ENCODE measurements at regions not wholly inside any gene's neighbourhood (a gene's known extent, or its start where the extent isn't known, plus 50 kb on each side); places are given as distances from the start of the nearest gene placed in this dataset.

DNA sequence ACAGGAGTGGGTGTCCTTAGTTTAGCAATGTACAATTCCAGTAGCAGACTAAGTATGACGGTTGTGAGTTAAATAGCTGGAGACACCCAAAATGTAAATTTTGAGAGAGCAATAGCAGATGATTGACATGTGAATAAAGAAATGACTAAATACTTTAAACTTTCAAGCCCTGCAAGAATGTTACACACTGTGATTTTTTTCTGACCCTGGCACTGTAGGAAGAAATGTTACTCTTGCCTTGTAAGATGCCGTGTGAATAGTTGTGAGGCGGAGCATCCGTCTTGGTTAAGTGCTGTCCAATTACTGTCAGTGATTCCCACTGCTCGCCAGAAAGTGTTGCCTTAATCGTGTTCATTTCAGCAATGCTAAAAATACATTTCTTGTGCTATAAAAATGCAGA lies 1248.1 kb downstream of the RAPGEF2 start:
- no peak overlapping the region for H3K4me2 ChIP-seq (ENCODE audit: control insufficient read depth, extremely low read depth, insufficient read depth, low read depth, low read length)
- H2AFZ ChIP-seq (ENCODE audit: control insufficient read depth, low read length) = no peak overlapping the region
- no peak overlapping the region for H3K4me3 ChIP-seq (ENCODE audit: control insufficient read depth in 2 of 3, extremely low read depth in 1 of 3, insufficient read depth in 2 of 3, low read depth in 1 of 3, low read length in 3 of 3)
- no peaks in the 10 kb centered on the region for H3K9me1 ChIP-seq (ENCODE audit: control insufficient read depth, extremely low read depth, insufficient read depth, low read length)
- H3K36me3 ChIP-seq (ENCODE audit: control insufficient read depth in 2 of 2, extremely low read depth in 1 of 2, insufficient read depth in 2 of 2, low read length in 2 of 2) = no peaks in the 10 kb centered on the region
- H3K27me3 ChIP-seq (ENCODE audit: control insufficient read depth, extremely low read depth, insufficient read depth, low read length) = no peaks in the 10 kb centered on the region
- H3K4me1 ChIP-seq (ENCODE audit: control insufficient read depth, extremely low read depth, insufficient read depth, low read length) = no peaks in the 10 kb centered on the region
- no peaks in the 10 kb centered on the region for H3K79me2 ChIP-seq (ENCODE audit: control insufficient read depth, insufficient read depth, low read length)
- H3K9me3 ChIP-seq (ENCODE audit: control insufficient read depth, low read depth, low read length) = no peaks in the 10 kb centered on the region
- FAIRE-seq (no peak), DNase-seq (ENCODE audit: low read depth, low spot score) (no peak)
- dilution Hi-C loops (cut with MboI; ENCODE audit: extremely low pct_ligation_motif_present, low sequenced_read_pairs) = no loop called here
- no peaks in the 10 kb centered on the region for H4K20me1 ChIP-seq (ENCODE audit: control insufficient read depth, extremely low read depth, insufficient read depth, low read length)
- no peak overlapping the region for H3K9ac ChIP-seq (ENCODE audit: control insufficient read depth, extremely low read depth, insufficient read depth, low read length)
- no peak overlapping the region for H3K27ac ChIP-seq (ENCODE audit: control insufficient read depth, insufficient read depth, low read length)
- no peak for TF ChIP-seq EZH2 (IDR thresholded peaks at IDR 0.05; ENCODE audit: low read length)
- TF ChIP-seq, protein P1, sequence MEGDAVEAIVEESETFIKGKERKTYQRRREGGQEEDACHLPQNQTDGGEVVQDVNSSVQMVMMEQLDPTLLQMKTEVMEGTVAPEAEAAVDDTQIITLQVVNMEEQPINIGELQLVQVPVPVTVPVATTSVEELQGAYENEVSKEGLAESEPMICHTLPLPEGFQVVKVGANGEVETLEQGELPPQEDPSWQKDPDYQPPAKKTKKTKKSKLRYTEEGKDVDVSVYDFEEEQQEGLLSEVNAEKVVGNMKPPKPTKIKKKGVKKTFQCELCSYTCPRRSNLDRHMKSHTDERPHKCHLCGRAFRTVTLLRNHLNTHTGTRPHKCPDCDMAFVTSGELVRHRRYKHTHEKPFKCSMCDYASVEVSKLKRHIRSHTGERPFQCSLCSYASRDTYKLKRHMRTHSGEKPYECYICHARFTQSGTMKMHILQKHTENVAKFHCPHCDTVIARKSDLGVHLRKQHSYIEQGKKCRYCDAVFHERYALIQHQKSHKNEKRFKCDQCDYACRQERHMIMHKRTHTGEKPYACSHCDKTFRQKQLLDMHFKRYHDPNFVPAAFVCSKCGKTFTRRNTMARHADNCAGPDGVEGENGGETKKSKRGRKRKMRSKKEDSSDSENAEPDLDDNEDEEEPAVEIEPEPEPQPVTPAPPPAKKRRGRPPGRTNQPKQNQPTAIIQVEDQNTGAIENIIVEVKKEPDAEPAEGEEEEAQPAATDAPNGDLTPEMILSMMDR (optimal IDR thresholded peaks at IDR 0.05 in 1 of 3, IDR thresholded peaks at IDR 0.05 in 1 of 3, conservative IDR thresholded peaks at IDR 0.05 in 1 of 3; ENCODE audit: extremely low read depth in 1 of 3, insufficient read depth in 2 of 3, low read length in 3 of 3) = no peak

DNA sequence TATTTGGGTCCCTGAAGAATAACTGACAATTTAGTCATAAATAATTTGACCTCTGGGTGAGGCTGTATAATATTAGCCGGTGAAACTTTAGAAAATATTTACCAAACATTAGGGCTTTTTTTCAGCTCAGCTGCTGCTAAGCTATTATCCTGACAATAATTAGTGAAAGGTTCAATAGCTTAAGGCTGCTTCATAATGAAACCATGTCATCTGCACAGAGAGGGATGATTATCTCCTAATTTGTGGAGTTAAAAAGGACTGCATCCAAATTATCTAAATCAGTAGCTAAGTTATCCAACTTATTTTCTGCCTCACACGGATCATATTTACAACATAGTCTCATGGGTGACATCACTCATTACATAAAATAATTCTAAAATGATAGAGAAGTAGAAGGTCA lies 1249.8 kb downstream of the RAPGEF2 start:
- FAIRE-seq (no peak), DNase-seq (ENCODE audit: low read depth, low spot score) (no peak)
- Histone ChIP-seq H2AFZ (ENCODE audit: control insufficient read depth, low read length) (no peak overlapping the region), H3K27ac (ENCODE audit: control insufficient read depth, insufficient read depth, low read length) (no peak overlapping the region), H3K4me3 (ENCODE audit: control insufficient read depth in 2 of 3, extremely low read depth in 1 of 3, insufficient read depth in 2 of 3, low read depth in 1 of 3, low read length in 3 of 3) (no peak overlapping the region), H3K27me3 (ENCODE audit: control insufficient read depth, extremely low read depth, insufficient read depth, low read length) (no peaks in the 10 kb centered on the region), H3K36me3 (ENCODE audit: control insufficient read depth in 2 of 2, extremely low read depth in 1 of 2, insufficient read depth in 2 of 2, low read length in 2 of 2) (no peaks in the 10 kb centered on the region), H3K9me1 (ENCODE audit: control insufficient read depth, extremely low read depth, insufficient read depth, low read length) (no peaks in the 10 kb centered on the region), H3K9me3 (ENCODE audit: control insufficient read depth, low read depth, low read length) (no peaks in the 10 kb centered on the region), H3K4me2 (ENCODE audit: control insufficient read depth, extremely low read depth, insufficient read depth, low read depth, low read length) (no peak overlapping the region), H3K79me2 (ENCODE audit: control insufficient read depth, insufficient read depth, low read length) (no peaks in the 10 kb centered on the region), H3K9ac (ENCODE audit: control insufficient read depth, extremely low read depth, insufficient read depth, low read length) (no peak overlapping the region), H3K4me1 (ENCODE audit: control insufficient read depth, extremely low read depth, insufficient read depth, low read length) (no peaks in the 10 kb centered on the region), H4K20me1 (ENCODE audit: control insufficient read depth, extremely low read depth, insufficient read depth, low read length) (no peaks in the 10 kb centered on the region)
- dilution Hi-C loops (cut with MboI; ENCODE audit: extremely low pct_ligation_motif_present, low sequenced_read_pairs) = no loop called here
- TF ChIP-seq, protein P1 (optimal IDR thresholded peaks at IDR 0.05 in 1 of 3, IDR thresholded peaks at IDR 0.05 in 1 of 3, conservative IDR thresholded peaks at IDR 0.05 in 1 of 3; ENCODE audit: extremely low read depth in 1 of 3, insufficient read depth in 2 of 3, low read length in 3 of 3) = no peak
- TF ChIP-seq EZH2 (IDR thresholded peaks at IDR 0.05; ENCODE audit: low read length) = no peak

Data from keratinocyte (primary cell).